Adipose tissue (tissue), 3 donors: ENCODE measurements at regions not wholly inside any gene's neighbourhood (a gene's known extent, or its start where the extent isn't known, plus 50 kb on each side); places are given as distances from the start of the nearest gene placed in this dataset.
"Not testable (repeated sequence)": the region's sequence is repeated elsewhere in the genome, so short reads cannot be mapped to it uniquely, and the experiment has no call there.

Source experiments
- H3K27ac ChIP-seq: one replicate; pipeline ENCODE4 v1.5.1; 2013; ENCODE audit warnings: low read depth, low read length
- WGBS, 3 donors: extraction: QIAGEN DNeasy Blood & Tissue Kit; methylation state at CpG; one replicate each; pipeline ENCODE4 v1.1.7; 2013; 5-methylcytosine and 5-hydroxymethylcytosine counted together
- donor health status: healthy with polysubstance abuse.
- donor health status: Bipolar disorder and iron deficiency.
- donor health status: healthy.

- 79 to 85% (median 83%) methylated on average over 3 of the region's 3 CpGs for WGBS, 3 donors
- no peak overlapping the region for H3K27ac ChIP-seq
Observed at GRCh38 chr11:95442531-95443050, 211.6 kb upstream of the SESN3 start.

GRCh38 chr11:95435628-95436353, 204.8 kb upstream of the SESN3 start:
- H3K27ac ChIP-seq: no peak overlapping the region
- 83 to 92% (median 84%) methylated on average over 4 to 7 of the region's 9 CpGs for WGBS, 3 donors

GRCh38 chr11:95435192-95435591, 204.2 kb upstream of the SESN3 start:
- WGBS, 3 donors: 83 to 91% (median 84%) methylated on average over 3 of the region's 3 CpGs
- H3K27ac ChIP-seq: no peak overlapping the region

- H3K27ac ChIP-seq: no peak overlapping the region
- 84 to 98% (median 95%) methylated on average over 1 of the region's 1 CpG for WGBS, 3 donors
Observed at GRCh38 chr11:95434489-95435057, 203.6 kb upstream of the SESN3 start.

- no peak overlapping the region for H3K27ac ChIP-seq
Observed at GRCh38 chr11:95434009-95434408, 203.0 kb upstream of the SESN3 start.

GRCh38 chr11:95432714-95433503, 201.9 kb upstream of the SESN3 start:
- 73 to 96% (median 92%) methylated on average over 4 of the region's 4 CpGs for WGBS, 3 donors
- H3K27ac ChIP-seq: no peak overlapping the region

More at GRCh38 chr11:95434009-95434408, 203.0 kb upstream of the SESN3 start:
- 84 to 96% (median 95%) methylated on average over 2 of the region's 2 CpGs for WGBS, 3 donors

- 52 to 77% (median 54%) methylated on average over 1 of the region's 1 CpG for WGBS, 3 donors
- no peak overlapping the region for H3K27ac ChIP-seq
Observed at GRCh38 chr11:95429376-95429907, 198.4 kb upstream of the SESN3 start.

GRCh38 chr11:95426823-95427462, 195.9 kb upstream of the SESN3 start:
- WGBS, 3 donors: 81 to 89% (median 86%) methylated on average over 5 of the region's 5 CpGs
- no peak overlapping the region for H3K27ac ChIP-seq

GRCh38 chr11:95419915-95420314, 188.9 kb upstream of the SESN3 start:
- H3K27ac ChIP-seq: no peak overlapping the region
- 63 to 89% (median 81%) methylated on average over 2 of the region's 2 CpGs for WGBS, 3 donors

GRCh38 chr11:95418916-95419315, 187.9 kb upstream of the SESN3 start:
- WGBS, 3 donors: 81 to 90% (median 89%) methylated on average over 1 of the region's 1 CpG

GRCh38 chr11:95417832-95418231, 186.8 kb upstream of the SESN3 start:
- no peak overlapping the region for H3K27ac ChIP-seq
- WGBS, 3 donors: 88 to 97% (median 97%) methylated on average over 1 of the region's 1 CpG

More at GRCh38 chr11:95418916-95419315, 187.9 kb upstream of the SESN3 start:
- no peak overlapping the region for H3K27ac ChIP-seq

GRCh38 chr11:95415837-95416304, 184.9 kb upstream of the SESN3 start:
- 59 to 69% (median 62%) methylated on average over 3 of the region's 3 CpGs for WGBS, 3 donors
- no peak overlapping the region for H3K27ac ChIP-seq

- 71 to 82% (median 79%) methylated on average over 2 of the region's 2 CpGs for WGBS, 3 donors
- H3K27ac ChIP-seq: no peak overlapping the region
Observed at GRCh38 chr11:95414217-95414616, 183.2 kb upstream of the SESN3 start.

GRCh38 chr11:95413761-95414160, 182.8 kb upstream of the SESN3 start:
- no peak overlapping the region for H3K27ac ChIP-seq
- 67 to 77% (median 72%) methylated on average over 4 of the region's 4 CpGs for WGBS, 3 donors

- H3K27ac ChIP-seq: no peak overlapping the region
Observed at GRCh38 chr11:95413021-95413420, 182.0 kb upstream of the SESN3 start.

GRCh38 chr11:95412074-95412473, 181.1 kb upstream of the SESN3 start:
- no peak overlapping the region for H3K27ac ChIP-seq
- WGBS, 3 donors: 74 to 93% (median 74%) methylated on average over 3 of the region's 3 CpGs

- not testable (repeated sequence) for H3K27ac ChIP-seq
Observed at GRCh38 chr11:95410707-95411106, 179.7 kb upstream of the SESN3 start.

GRCh38 chr11:95406271-95406670, 175.3 kb upstream of the SESN3 start:
- 77 to 93% (median 84%) methylated on average over 1 of the region's 1 CpG for WGBS, 3 donors
- H3K27ac ChIP-seq: no peak overlapping the region
